ENCODE measurements at regions not wholly inside any gene's neighbourhood (a gene's known extent, or its start where the extent isn't known, plus 50 kb on each side); places are given as distances from the start of the nearest gene placed in this dataset.
"Not testable (repeated sequence)": the region's sequence is repeated elsewhere in the genome, so short reads cannot be mapped to it uniquely, and the experiment has no call there.

GRCh38 chr5:50590444-50591189, 75.8 kb upstream of the PARP8 start:
- FAIRE-seq = not testable (repeated sequence)

GRCh38 chr5:50591338-50591737, 75.1 kb upstream of the PARP8 start:
- FAIRE-seq = not testable (repeated sequence)

GRCh38 chr5:50593681-50594080, 72.8 kb upstream of the PARP8 start:
- no peak for FAIRE-seq

- no peak for FAIRE-seq
Observed at GRCh38 chr5:50595199-50595598, 71.2 kb upstream of the PARP8 start.

- FAIRE-seq = not testable (repeated sequence)
Observed at GRCh38 chr5:50601576-50601975, 64.9 kb upstream of the PARP8 start.

GRCh38 chr5:50606179-50606578, 60.3 kb upstream of the PARP8 start:
- no peak for FAIRE-seq

GRCh38 chr5:50607456-50607855, 59.0 kb upstream of the PARP8 start:
- FAIRE-seq = not testable (repeated sequence)

- not testable (repeated sequence) for FAIRE-seq
Observed at GRCh38 chr5:50607953-50608705, 58.3 kb upstream of the PARP8 start.

GRCh38 chr5:50613057-50613456, 53.4 kb upstream of the PARP8 start:
- not testable (repeated sequence) for FAIRE-seq

All from islet of Langerhans (tissue), 1 donor.